H1 (cell line): ENCODE measurements at regions not wholly inside any gene's neighbourhood (a gene's known extent, or its start where the extent isn't known, plus 50 kb on each side); places are given as distances from the start of the nearest gene placed in this dataset.

Experiments used
- SUZ12 ChIP-seq: fragments of 200-600 bp; sonication (generic); IDR thresholded peaks from 2 replicates; pipeline ENCODE4 v1.6.1; 2012; ENCODE audit warnings: mild to moderate bottlenecking, inconsistent platforms, low read length, moderate library complexity, mixed read lengths
- TEAD4 ChIP-seq: IDR thresholded peaks from 2 replicates; pipeline ENCODE4 v1.6.1; 2012; ENCODE audit warnings: low read depth, low read length, inconsistent platforms, mixed read lengths

GRCh38 chr10:47087667-47088066, 176.4 kb downstream of the PTPN20 start (continued):
- TF ChIP-seq SUZ12, result no peak
- no peak for TF ChIP-seq TEAD4
